Heart right ventricle (tissue), 16 donors: ENCODE measurements at regions not wholly inside any gene's neighbourhood (a gene's known extent, or its start where the extent isn't known, plus 50 kb on each side); places are given as distances from the start of the nearest gene placed in this dataset.

Experiments used
- ATAC-seq, 8 donors: fragments of 200-7000 bp; cut with Tn5 transposase; one replicate each; pipeline ENCODE4 v1.9.1; 2020; ENCODE audit warnings: mild to moderate bottlenecking in 8 of 8, moderate library complexity in 8 of 8, moderate number of reproducible peaks in 1 of 8
- DNase-seq, 2 donors: peaks; one replicate each; pipeline ENCODE4 v3.0.0-alpha.2; 2020
- H3K27ac ChIP-seq, 10 donors: fragments of 200-600 bp; sonication (generic) in 2 of 10; one replicate each; pipeline versions ENCODE4 v1.5.0 to v1.8.0; 2020 to 2022; ENCODE audit warnings: mild to moderate bottlenecking in 3 of 10
- H3K27me3 ChIP-seq, 7 donors: fragments of 200-600 bp; one replicate each; pipeline ENCODE4 v1.8.0; 2021 to 2022; ENCODE audit warnings: mild to moderate bottlenecking in 2 of 7
- H3K36me3 ChIP-seq, 9 donors: fragments of 200-600 bp; sonication (generic) in 1 of 9; one replicate each; pipeline versions ENCODE4 v1.5.0 to v1.8.0; 2020 to 2022; ENCODE audit warnings: mild to moderate bottlenecking in 2 of 9
- H3K4me1 ChIP-seq, 9 donors: fragments of 200-600 bp; sonication (generic) in 1 of 9; one replicate each; pipeline versions ENCODE4 v1.5.0 to v1.8.0; 2020 to 2022; ENCODE audit warnings: mild to moderate bottlenecking in 4 of 9
- H3K4me3 ChIP-seq, 10 donors: fragments of 200-600 bp; sonication (generic) in 2 of 10; one replicate each; pipeline versions ENCODE4 v1.5.0 to v1.8.0; 2020 to 2022; ENCODE audit warnings: mild to moderate bottlenecking in 7 of 10, moderate library complexity in 2 of 10
- H3K9me3 ChIP-seq, 11 donors: fragments of 200-600 bp in 10 of 11; sonication (generic) in 2 of 11; one replicate each; pipeline versions ENCODE4 v1.5.0 to v1.8.0; 2013 to 2022; ENCODE audit warnings: mild to moderate bottlenecking in 2 of 11, control low read depth in 1 of 11, moderate library complexity in 1 of 11
- WGBS, 2 donors: extraction: QIAGEN DNeasy Blood & Tissue Kit; methylation state at CpG; one replicate each; pipeline ENCODE4 v1.1.7; 2013; ENCODE audit warnings: inconsistent platforms in 1 of 2; 5-methylcytosine and 5-hydroxymethylcytosine counted together
- intact Hi-C, 10 donors: fragments of 100-400 bp; cut with DNase I; formaldehyde crosslinking; loops; one replicate each; pipeline versions ENCODE4 v1.11.1 to v1.14.2; 2022
- TF ChIP-seq, protein P1 (sequence below), 9 donors: fragments of 200-600 bp; sonication (generic) in 2 of 9; IDR thresholded peaks; one replicate each; pipeline versions ENCODE4 v1.5.0 to v1.8.0; 2021 to 2022; ENCODE audit warnings: antibody characterized with exemption in 9 of 9, mild to moderate bottlenecking in 5 of 9, moderate library complexity in 1 of 9
- donor health status: Arrhythmogenic right ventricular cardiomyopathy.
- donor health status: ischemic (EF 13 %, LVEDD 7.1; RV severe dilation, severe dysfunction).
- donor health status: healthy with polysubstance abuse.
- donor health status: DM: no; HTN: yes; CAD: no.
- donor health status: DM: no; HTN: no; CAD: no.
- donor health status: ischemic (EF 25% LVEDD 6.9; RV normal size, moderate dysfunction).
- donor health status: ischemic (EF 25% LVEDD 5.7; RV mildly dilated, moderate dysfunction).
- donor health status: healthy.
- donor health status: DM: yes; HTN: yes; CAD: no.
- donor health status: Ischemic cardiomyopathy.
- donor health status: ischemic (EF 35%, LVEDD 5.7; RV mildly dilated, moderate dysfunction).
- donor health status: nonischemic (EF 11% LVEDD 7.7; RV severe dilation, severe dysfunction).
- donor health status: DM: yes; HTN: yes; CAD: no.
- donor health status: PGD.
- donor health status: ischemic (EF 29% LVEDD 5.4; RV normal size, mild dysfunction).
- donor health status: nonischemic (EF 23%, LVEDD 6.1; RV moderate dilation, normal function).

DNA sequence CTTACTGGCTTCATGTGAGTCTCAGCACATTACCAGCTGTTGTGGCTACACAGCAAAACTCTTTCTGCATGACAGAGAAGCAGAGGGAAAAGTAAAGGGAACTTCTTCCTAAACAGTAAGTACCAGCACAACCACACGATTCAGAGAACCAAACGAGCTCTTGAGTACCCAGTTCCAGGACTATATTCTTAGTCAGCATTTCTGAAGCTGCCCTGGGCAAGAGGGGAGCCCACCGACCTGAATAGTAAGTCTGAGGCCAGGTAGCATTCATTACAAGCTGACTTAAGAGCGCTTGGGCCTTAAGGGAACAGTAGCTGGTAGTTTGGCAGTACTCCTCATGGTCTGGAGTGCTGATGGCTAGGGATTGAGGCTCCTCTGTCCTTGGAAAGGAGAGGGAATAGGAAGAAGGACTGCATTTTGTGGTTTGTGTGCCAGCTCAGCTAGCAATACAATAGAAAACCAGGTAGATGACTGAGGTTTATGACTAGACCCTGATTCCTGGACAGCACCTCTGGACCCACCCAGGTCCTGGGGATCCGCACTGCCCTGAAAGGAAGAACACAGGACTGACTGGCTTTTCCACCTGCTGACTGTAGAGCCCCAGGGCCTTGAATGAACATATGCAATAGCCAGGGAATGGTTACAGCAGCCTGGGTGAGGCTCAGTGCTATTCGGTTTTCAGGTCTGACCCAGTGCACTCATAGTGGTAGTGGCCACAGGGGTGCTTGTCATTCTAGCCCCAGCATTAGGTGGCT, 396.8 kb upstream of the PRMT6 start:
- no peak for DNase-seq

DNA sequence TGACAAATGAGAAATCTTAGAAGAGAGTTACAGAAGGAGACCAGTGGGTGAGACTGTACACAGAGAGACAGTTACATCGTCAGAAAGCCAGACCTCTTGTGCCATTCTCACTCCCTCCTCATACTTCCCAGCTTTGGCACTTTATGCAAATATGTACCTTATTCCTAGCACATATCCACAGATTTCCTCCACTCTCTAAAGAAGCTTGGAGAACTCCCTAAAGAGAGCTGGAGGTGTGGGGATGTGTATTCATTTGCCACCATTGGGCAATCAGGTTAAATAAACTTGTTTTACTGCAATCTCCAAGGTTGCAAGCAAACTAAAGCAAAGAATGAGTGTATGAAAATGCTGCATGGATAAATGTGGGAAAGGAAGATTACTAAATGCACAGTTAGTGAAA, 380.9 kb upstream of the PRMT6 start:
- TF ChIP-seq, protein P1, sequence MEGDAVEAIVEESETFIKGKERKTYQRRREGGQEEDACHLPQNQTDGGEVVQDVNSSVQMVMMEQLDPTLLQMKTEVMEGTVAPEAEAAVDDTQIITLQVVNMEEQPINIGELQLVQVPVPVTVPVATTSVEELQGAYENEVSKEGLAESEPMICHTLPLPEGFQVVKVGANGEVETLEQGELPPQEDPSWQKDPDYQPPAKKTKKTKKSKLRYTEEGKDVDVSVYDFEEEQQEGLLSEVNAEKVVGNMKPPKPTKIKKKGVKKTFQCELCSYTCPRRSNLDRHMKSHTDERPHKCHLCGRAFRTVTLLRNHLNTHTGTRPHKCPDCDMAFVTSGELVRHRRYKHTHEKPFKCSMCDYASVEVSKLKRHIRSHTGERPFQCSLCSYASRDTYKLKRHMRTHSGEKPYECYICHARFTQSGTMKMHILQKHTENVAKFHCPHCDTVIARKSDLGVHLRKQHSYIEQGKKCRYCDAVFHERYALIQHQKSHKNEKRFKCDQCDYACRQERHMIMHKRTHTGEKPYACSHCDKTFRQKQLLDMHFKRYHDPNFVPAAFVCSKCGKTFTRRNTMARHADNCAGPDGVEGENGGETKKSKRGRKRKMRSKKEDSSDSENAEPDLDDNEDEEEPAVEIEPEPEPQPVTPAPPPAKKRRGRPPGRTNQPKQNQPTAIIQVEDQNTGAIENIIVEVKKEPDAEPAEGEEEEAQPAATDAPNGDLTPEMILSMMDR (IDR thresholded peaks at IDR 0.05), result no peak
- Histone ChIP-seq H3K36me3 (no peaks in the 10 kb centered on the region), H3K4me3 (no peak overlapping the region), H3K9me3 (no peaks in the 10 kb centered on the region), H3K27me3 (no peaks in the 10 kb centered on the region), H3K4me1 (no peaks in the 10 kb centered on the region), H3K27ac (no peak overlapping the region)
- no peak for DNase-seq
- intact Hi-C loops, result no loop called here
- 70 to 83% methylated on average over 1 of the region's 1 CpG for WGBS, 2 donors
- no peak for ATAC-seq

More for the DNA sequence above, 396.8 kb upstream of the PRMT6 start:
- Histone ChIP-seq H3K9me3 (peaks cover 0 to 32% (median 6%) of the 10 kb centered on the region in 11 donors), H3K4me3 (no peak overlapping the region), H3K27ac (no peak overlapping the region), H3K27me3 (no peaks in the 10 kb centered on the region), H3K4me1 (no peaks in the 10 kb centered on the region), H3K36me3 (no peaks in the 10 kb centered on the region)
- intact Hi-C loops, result no loop called here
- 70 to 72% methylated on average over 6 of the region's 6 CpGs for WGBS, 2 donors
- TF ChIP-seq, protein P1 (IDR thresholded peaks at IDR 0.05), result no peak
- ATAC-seq, result no peak

DNA sequence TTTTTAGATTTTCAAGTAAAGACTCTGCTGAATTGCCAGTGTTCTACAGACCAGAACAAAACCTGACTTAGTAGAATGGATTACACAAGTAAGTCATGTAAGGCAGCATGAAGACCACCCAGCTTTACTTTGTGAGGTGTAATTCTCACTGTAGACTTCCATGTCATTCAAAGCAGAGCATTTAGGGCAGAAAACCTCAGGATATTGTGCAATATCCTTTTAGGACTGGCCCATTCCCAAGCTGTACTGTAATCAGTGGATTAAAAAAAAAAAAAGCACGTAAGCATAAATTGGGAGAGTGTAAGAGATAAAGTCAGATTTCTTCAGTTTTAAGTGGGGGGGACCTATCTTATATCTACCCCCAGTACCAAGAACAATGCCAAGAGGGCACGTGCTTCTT, 380.5 kb upstream of the PRMT6 start:
- DNase-seq (no peak), ATAC-seq (peak in 1 of 8 donors; percentile 37)
- H3K36me3 ChIP-seq, result no peaks in the 10 kb centered on the region
- 32 to 49% methylated on average over 2 of the region's 2 CpGs for WGBS, 2 donors
- no peak overlapping the region for H3K4me3 ChIP-seq
- no peaks in the 10 kb centered on the region for H3K9me3 ChIP-seq
- TF ChIP-seq, protein P1 (IDR thresholded peaks at IDR 0.05), result no peak
- H3K27ac ChIP-seq, result no peak overlapping the region
- H3K4me1 ChIP-seq, result no peaks in the 10 kb centered on the region
- intact Hi-C loops, result no loop called here
- no peaks in the 10 kb centered on the region for H3K27me3 ChIP-seq

DNA sequence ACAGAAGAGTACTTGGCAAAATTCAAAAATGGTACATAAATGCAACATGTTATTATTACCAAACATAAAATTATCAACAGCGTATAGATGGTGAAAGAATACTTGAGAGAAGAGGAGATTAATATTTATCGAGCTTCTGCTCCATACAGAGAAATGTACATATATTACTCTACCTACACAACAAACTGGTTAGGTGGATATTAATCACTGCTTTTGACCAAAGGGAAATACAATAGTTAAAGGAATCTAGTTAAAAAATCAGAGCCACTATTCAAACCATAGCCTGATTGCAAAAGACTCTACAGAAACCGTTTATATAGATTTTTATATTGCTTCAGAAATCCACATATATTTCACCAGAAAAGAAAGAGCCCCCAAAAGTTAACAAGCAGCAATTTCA, 379.3 kb upstream of the PRMT6 start:
- Histone ChIP-seq H3K4me3 (no peak overlapping the region), H3K27me3 (no peaks in the 10 kb centered on the region), H3K4me1 (no peaks in the 10 kb centered on the region), H3K36me3 (no peaks in the 10 kb centered on the region), H3K27ac (no peak overlapping the region), H3K9me3 (no peaks in the 10 kb centered on the region)
- intact Hi-C loops, result no loop called here
- ATAC-seq, result no peak
- WGBS, 2 donors, result 83 to 84% methylated on average over 3 of the region's 3 CpGs
- TF ChIP-seq, protein P1 (IDR thresholded peaks at IDR 0.05), result no peak
- DNase-seq, result no peak
